RWPE2 (cell line): ENCODE measurements at regions not wholly inside any gene's neighbourhood (a gene's known extent, or its start where the extent isn't known, plus 50 kb on each side); places are given as distances from the start of the nearest gene placed in this dataset.
"Not testable (repeated sequence)": the region's sequence is repeated elsewhere in the genome, so short reads cannot be mapped to it uniquely, and the experiment has no call there.

Source experiments
- ATAC-seq: fragments of 200-7000 bp; cut with Tn5 transposase; 3 replicates; pipeline ENCODE4 v1.9.1; 2021; ENCODE audit warnings: low read depth
- DNase-seq: peaks from one replicate; pipeline ENCODE4 v3.0.0-alpha.2; 2020; ENCODE audit warnings: low spot score
- H3K27ac ChIP-seq: fragments of 450-650 bp; 2 replicates; pipeline ENCODE4 v1.5.1; 2017; ENCODE audit warnings: mild to moderate bottlenecking; ENCODE audit not compliant: poor library complexity, severe bottlenecking
- H3K27me3 ChIP-seq: fragments of 250-450 bp; sonication (Bioruptor Pico); 2 replicates; pipeline ENCODE4 v1.5.1; 2021; ENCODE audit warnings: mild to moderate bottlenecking, moderate library complexity; ENCODE audit not compliant: insufficient read depth, poor library complexity, severe bottlenecking
- H3K36me3 ChIP-seq: fragments of 250-450 bp; sonication (Bioruptor Pico); 2 replicates; pipeline ENCODE4 v1.5.1; 2020; ENCODE audit warnings: low read depth, mild to moderate bottlenecking, moderate library complexity
- H3K4me1 ChIP-seq: fragments of 250-450 bp; sonication (Bioruptor Pico); 2 replicates; pipeline ENCODE4 v1.5.1; 2021; ENCODE audit warnings: mild to moderate bottlenecking, moderate library complexity; ENCODE audit not compliant: insufficient read depth, poor library complexity, severe bottlenecking
- H3K4me3 ChIP-seq: fragments of 250-450 bp; sonication (Bioruptor Pico); 2 replicates; pipeline ENCODE4 v1.5.1; 2021; ENCODE audit warnings: mild to moderate bottlenecking, moderate library complexity; ENCODE audit not compliant: severe bottlenecking
- H3K9me3 ChIP-seq: fragments of 250-450 bp; sonication (Bioruptor Pico); 2 replicates; pipeline ENCODE4 v1.5.1; 2021; ENCODE audit warnings: mild to moderate bottlenecking, moderate library complexity; ENCODE audit not compliant: severe bottlenecking

DNA sequence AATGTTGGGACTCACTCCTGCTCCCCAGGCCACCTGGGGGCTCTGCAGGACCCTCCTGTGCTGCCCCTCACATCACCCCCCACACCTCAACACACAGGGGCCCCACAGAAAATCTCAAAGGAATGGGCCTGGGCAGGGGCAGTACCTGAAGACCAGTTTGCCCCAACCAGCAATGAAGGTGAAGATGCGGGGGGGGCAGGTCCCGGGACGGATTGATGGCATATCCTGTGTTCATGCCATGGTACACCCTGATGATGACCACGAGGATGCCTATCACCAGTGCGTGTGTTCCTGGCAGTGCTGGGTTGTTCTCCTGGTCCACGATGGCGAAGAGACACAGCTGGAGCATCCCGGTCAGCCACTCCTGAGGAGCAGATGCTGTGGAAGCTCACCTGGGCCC, 663.0 kb downstream of the FOXD4L5 start:
- not testable (repeated sequence) for ATAC-seq, H3K9me3 ChIP-seq, H3K27ac ChIP-seq, H3K4me3 ChIP-seq, H3K4me1 ChIP-seq, H3K36me3 ChIP-seq, H3K27me3 ChIP-seq
- peak; percentile 29 for DNase-seq
